ENCODE measurements at regions not wholly inside any gene's neighbourhood (a gene's known extent, or its start where the extent isn't known, plus 50 kb on each side); places are given as distances from the start of the nearest gene placed in this dataset.

- TF ChIP-seq EGR1 (IDR thresholded peaks at IDR 0.05; ENCODE audit: low read depth) (no peak), ELF1 (IDR thresholded peaks at IDR 0.05; ENCODE audit: borderline replicate concordance, low read depth) (no peak), POLR2A (IDR thresholded peaks at IDR 0.05; ENCODE audit: borderline replicate concordance, extremely low read depth, insufficient read depth, insufficient read length) (no peak), CTCF (IDR thresholded peaks at IDR 0.05 in 2 of 3, conservative IDR thresholded peaks at IDR 0.05 in 1 of 3; ENCODE audit: borderline replicate concordance in 1 of 3, insufficient read depth in 1 of 3, low read depth in 2 of 3, low read length in 2 of 3) (no peak), REST (IDR thresholded peaks at IDR 0.05; ENCODE audit: low read depth) (no peak), JUND (IDR thresholded peaks at IDR 0.05) (no peak), CEBPB (IDR thresholded peaks at IDR 0.05; ENCODE audit: low read depth) (no peak), POLR2AphosphoS5 (IDR thresholded peaks at IDR 0.05; ENCODE audit: low read depth, low read length) (no peak), EZH2phosphoT487 (IDR thresholded peaks at IDR 0.05; ENCODE audit: borderline replicate concordance) (no peak), SP1 (IDR thresholded peaks at IDR 0.05; ENCODE audit: low read depth) (no peak), ZNF274 (IDR thresholded peaks at IDR 0.05; ENCODE audit: low read depth, low read length) (no peak), ATF3 (IDR thresholded peaks at IDR 0.05) (no peak), CBX3 (IDR thresholded peaks at IDR 0.05; ENCODE audit: low read depth) (no peak), RAD21 (IDR thresholded peaks at IDR 0.05; ENCODE audit: low read depth) (no peak)
- CTCF ChIA-PET, result no interaction called here
- no peak overlapping the region for H2AFZ ChIP-seq (ENCODE audit: low read depth, low read length, poor library complexity, severe bottlenecking)
- no peak overlapping the region for H3K4me3 ChIP-seq (replicated peaks in 1 of 2; ENCODE audit: low read depth in 1 of 2, low read length in 2 of 2)
- ATAC-seq (no peak), DNase-seq (ENCODE audit: low read depth, low spot score) (no peak)
- H3K36me3 ChIP-seq (ENCODE audit: control insufficient read depth in 1 of 2, insufficient read depth in 2 of 2, low read length in 2 of 2), result no peaks in the 10 kb centered on the region
- H3K4me2 ChIP-seq (ENCODE audit: low read length), result no peak overlapping the region
- no TSS peak for BruUV-seq (replicated peaks)
- H3K9ac ChIP-seq (ENCODE audit: low read length), result no peak overlapping the region
- no peaks in the 10 kb centered on the region for H3K9me2 ChIP-seq (ENCODE audit: insufficient read depth)
- RAD21 ChIA-PET (ENCODE audit: low non-redundant PET in 1 of 2, low total read pairs in 2 of 2, uncharacterized antibody in 2 of 2, unreplicated experiment in 2 of 2), result no interaction called here
- no peaks in the 10 kb centered on the region for H3K4me1 ChIP-seq (ENCODE audit: control insufficient read depth in 1 of 2, insufficient read depth in 2 of 2, low read length in 2 of 2)
- H4K20me1 ChIP-seq (ENCODE audit: insufficient read depth), result no peaks in the 10 kb centered on the region
- POLR2A ChIA-PET, result no interaction called here
- no peaks in the 10 kb centered on the region; the same call in 1 of the 2 replicates for H3K27me3 ChIP-seq (ENCODE audit: insufficient read depth, low read length)
- intact Hi-C loops (cut with micrococcal nuclease), result no loop called here
- no peaks in the 10 kb centered on the region; a peak in 1 of 4 replicates for H3K9me3 ChIP-seq (ENCODE audit: control insufficient read depth in 1 of 2, insufficient read depth in 1 of 2, low read depth in 1 of 2, low read length in 2 of 2)
- H3K79me2 ChIP-seq (ENCODE audit: insufficient read depth, low read length), result no peaks in the 10 kb centered on the region
- no peak overlapping the region for H3K27ac ChIP-seq (ENCODE audit: low read depth, low read length)
These were observed 374.3 kb downstream of the VPS13C start for GRCh38 chr15:61685971-61686370.
